GM19467 (cell line): ENCODE measurements at regions not wholly inside any gene's neighbourhood (a gene's known extent, or its start where the extent isn't known, plus 50 kb on each side); places are given as distances from the start of the nearest gene placed in this dataset.
"Not testable (repeated sequence)": the region's sequence is repeated elsewhere in the genome, so short reads cannot be mapped to it uniquely, and the experiment has no call there.

Experiments used
- ATAC-seq: cut with Tn5 transposase; IDR thresholded peaks from one replicate; pipeline ENCODE4 v1.9.1; 2021; ENCODE audit warnings: mild to moderate bottlenecking, moderate library complexity; ENCODE audit not compliant: unreplicated experiment

DNA sequence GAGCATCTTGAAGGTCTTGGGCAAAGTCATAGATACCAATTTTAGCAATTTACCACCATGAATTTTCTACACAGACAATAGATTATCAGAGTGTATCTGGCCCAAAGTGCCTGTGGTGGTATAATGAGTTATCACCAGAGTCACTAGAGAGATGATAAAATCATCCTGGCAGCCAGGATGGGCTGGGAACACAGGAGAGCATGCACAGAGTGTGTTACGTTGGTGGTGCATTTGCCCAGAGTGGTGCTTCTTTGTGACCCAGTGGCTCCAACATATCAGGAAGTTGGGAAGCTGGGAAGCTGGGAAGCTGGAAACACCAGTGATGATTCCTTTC is 236.7 kb upstream of the PROX1 start:
- ATAC-seq: no peak

DNA sequence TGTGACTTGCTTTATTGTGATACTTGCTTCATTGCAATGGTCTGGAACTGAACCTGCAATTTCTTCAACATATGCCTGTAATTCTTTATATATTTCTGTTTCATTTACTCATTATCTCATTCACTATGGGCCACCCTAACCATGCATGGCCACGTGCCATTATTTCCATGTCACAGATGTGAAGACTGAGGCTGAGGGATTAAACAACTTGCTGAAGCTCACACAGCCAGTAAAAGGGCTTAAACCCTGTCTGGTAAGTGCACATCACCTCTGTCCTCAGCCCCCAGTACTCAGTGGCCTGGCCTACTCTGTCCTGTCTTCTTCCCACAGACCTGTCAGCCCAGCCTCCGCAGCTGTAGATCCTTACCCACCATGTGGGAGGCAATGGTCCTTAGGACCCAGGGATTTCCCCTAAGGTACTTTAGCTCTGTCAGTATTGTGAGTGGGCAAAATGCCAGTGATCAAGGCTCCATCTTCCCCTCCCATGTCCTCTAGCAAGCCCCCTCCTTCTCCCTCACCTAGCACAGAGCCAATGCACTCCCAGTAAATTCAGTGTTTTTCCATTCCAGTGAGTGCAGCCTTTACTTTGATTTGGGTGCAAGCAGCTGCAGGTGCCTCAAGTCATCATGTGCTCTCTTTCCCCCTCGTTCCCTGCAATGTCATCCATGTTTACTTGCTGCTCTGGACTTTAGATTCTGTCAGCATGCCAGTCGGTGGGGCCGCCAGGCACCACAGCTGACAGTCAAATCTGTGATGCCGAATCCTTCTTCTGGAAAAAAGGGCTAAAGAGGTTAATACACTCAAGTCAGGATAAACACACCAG is 228.2 kb upstream of the PROX1 start:
- ATAC-seq: no peak

DNA sequence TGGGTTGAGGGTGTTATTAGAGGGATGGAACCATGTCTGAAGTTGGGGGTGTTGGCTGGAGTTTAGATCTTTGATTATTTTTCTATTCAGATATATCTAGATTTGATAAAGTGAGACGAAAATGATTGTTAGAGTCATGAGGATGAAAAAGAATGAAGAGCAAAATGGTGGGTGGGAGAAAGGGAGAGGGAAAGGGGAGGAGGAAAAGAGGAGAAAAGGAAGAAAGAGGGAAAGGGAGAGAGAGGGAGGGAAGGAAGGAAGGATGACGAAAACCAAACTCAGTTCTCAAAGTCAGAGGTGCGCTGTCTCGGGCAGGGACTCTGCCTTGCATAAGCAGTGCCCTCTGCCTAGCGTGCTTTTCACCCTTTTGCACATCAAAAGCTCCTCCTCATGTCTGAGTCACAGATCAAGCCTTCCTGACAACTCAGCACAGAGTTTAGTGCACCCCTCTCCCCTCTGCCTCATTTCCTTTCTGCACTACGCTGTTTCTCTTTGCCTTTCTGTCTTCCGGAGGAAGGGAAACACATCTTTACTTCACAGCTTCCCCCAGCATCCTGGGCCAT is 225.8 kb upstream of the PROX1 start:
- ATAC-seq: no peak

DNA sequence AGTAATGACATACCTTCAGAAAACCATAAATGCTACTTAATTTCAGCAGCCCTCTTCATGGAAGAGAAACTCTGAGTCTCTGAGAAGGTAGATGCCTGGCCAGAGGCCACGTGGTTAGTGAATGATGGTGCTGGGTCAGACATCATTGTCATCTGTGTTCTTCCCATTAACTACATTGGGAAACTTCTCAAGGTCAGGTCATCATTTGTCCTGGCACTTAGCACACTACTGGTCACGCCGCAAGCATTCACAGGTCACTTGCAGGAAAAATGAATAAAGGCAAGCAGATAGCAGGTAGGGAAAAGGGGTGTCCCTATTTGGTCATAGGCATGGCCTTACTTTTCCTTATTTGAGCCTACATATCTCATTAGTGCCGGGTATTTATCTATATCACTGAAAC is 220.1 kb upstream of the PROX1 start:
- no peak for ATAC-seq

DNA sequence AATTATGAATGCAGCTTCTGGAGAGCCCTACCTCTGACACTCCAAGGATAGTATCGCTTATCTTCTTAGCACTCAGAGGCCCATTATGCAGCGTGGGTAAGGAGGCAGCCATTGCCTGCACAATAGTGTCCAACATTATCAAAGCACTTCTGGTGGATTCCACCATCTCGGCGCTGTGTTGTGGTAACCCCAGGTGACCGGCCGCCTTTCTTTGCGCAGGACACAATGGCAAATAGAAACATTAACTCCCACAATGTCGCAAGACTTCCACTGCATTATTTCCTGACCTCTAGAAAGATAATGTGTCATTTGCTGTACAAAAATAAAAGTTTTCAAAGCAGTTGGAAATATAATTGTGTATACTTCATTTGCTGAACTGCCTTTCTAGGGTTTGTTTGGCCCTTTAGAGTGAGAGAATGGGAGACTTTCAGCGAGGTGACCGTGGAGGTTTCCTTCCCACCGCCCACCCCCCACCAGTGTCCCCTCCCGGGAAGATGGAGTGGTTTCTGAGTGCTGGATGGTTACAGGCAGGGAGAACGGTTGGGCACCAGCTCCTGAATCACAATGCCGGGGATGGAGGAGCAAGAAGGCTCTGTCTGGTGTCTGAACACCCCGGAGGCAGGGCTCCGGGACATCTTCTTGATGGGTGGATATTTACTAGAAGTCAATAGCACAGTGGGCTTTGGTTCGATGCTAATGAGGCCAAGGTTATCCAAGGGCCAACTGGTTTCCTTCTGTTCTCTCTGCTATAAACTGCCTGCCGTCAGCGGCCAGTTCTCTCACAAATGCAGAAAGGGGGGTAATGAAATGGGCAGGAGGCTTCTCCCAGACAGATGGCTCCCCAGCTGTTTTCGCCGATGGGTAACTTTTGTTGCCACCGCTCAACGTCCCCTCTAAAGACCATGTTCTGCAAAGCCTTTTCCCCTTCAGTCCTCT is 215.4 kb upstream of the PROX1 start:
- ATAC-seq: no peak

DNA sequence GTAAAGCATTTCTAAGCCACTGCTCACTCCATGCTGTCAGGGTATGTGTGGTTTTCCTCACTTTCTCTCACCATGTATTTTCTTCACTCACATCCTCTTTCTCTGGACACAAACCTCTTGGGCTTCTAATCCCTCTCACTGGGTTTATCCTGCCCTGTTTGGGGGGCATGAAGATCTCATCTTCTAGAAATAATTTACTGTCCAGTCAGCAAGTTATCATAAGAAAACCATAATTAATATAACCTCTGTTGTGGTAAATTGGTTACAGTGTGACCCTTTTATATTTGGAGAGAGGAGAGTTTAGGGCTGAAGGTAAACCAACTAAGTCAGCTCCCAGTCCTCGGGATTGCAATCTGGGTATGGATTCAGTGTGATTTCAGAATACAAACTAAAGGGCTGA is 213.8 kb upstream of the PROX1 start:
- ATAC-seq: no peak

DNA sequence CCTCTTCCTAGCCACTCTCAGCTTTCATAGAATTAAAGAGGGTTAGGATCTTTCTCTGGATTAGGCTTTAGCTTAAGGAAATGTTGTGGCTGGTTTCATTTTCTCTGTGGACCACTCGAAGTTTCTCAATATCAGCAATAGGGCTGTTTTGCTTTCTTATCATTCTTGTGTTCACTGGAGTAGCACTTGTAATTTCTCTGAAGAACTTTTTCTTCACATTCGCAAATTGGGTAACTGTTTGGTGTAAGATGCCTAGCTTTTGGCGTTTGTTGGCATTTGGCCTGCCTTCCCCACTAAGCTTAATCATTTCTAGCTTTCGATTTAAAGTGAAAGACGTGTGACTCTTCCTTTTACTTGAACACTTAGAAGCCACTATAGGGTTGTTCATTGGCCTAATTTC is 210.8 kb upstream of the PROX1 start:
- no peak for ATAC-seq

DNA sequence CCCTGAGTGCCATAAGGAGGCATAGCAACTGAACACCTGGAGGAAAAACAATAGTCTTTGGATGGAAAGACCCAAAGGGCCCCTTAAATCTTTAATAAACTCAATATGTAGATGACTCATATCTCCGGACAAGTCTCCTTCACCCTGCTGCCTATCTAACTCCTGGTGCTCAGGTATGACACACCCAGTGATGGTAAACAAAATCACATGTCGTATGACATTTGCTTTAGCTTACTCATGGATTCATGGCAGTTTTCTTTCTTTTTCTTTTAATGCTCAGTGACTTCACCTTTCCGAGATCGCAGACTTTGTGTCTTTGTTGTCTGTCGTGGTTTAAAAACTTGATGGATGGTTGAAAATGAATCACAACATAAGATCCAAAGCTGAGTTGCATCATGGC is 208.5 kb upstream of the PROX1 start:
- no peak for ATAC-seq

DNA sequence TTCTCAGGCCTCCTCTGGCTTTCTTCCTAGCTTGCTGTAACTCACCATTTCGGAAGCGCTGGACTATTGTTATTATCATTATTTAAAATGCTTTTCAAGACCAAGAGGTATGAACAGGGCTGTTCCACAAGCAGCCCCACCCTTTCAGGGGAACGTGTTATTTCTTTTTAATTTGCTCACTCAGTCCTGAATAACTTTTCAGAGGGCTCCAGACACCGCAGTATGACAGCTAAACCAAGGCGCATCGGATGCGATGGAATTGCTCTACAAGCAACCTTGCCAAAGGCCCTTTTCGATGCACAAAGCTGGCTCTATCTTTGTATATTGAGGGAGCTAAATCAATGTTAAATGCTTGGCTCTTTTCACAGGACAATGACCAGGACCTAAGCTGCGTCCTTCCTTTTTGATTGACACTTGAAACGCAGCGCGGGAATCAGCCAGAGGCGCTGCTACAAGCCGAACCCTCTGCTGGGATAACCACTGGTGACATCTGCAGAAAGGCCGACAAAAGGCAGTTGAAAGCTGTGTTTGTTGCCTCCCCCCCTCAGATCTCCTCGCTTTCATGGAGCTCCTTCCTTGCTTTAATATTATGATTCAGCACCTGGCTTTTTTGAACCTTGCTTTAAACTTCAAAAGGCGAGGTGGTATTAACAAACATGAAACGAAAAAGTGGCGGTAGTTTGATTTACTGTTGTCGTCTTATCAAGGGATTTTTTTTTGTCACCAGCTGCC is 204.7 kb upstream of the PROX1 start:
- ATAC-seq: no peak

DNA sequence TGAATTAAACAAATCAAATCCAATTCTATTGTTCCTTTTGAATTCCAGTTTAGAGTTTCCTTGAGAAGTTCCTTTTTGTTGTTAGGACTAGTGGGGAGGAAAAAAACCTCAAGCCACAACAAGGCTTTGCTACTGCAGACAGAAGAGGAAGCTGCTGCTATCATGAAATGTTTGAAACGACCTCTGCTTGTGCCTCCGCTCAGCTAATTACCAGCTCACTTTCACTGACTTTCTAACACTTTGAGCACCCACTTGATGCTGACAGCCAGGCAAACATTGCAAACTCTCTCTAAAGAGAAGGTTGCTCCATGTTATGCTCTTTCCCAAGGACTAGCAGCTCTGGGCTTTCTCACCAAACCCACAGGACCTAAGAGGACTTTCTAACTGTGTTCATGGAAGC is 203.9 kb upstream of the PROX1 start:
- ATAC-seq: no peak

DNA sequence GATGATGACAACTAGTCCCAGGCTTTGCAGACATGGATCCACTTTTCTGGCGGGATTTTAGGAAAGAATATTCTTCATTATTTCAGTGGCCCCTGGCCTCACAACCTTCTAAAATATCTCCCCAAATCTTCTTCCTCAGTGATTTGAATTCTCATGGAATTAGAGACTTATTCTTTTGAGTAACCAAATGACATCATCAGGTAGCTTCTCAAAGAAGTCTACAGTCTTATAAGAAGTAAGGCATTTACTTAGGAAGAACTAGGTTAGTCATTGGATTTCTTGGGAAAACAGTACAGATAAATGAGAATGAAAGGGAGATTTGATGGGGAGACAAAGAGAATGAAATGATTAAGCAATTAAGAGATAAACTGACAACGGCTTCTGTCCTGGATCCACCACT is 201.1 kb upstream of the PROX1 start:
- no peak for ATAC-seq

DNA sequence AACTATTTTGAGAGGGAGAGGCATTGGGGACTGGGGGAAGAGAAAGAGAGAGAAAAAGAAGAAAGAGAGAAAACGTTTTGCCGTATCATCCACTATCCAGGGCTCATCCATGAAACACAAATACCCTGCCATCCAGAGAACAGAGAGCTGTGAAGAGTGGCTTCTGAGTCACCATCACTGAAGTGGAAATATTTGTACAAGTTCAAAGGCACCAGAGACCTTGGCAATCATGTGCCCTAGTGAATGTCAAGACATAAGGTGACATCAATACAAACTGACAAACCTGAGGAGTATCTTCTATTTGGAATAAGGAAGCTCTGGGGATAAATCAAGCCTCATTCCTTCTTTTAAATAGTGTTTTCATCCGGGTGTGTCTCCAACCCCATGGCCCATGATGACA is 197.2 kb upstream of the PROX1 start:
- ATAC-seq: no peak

DNA sequence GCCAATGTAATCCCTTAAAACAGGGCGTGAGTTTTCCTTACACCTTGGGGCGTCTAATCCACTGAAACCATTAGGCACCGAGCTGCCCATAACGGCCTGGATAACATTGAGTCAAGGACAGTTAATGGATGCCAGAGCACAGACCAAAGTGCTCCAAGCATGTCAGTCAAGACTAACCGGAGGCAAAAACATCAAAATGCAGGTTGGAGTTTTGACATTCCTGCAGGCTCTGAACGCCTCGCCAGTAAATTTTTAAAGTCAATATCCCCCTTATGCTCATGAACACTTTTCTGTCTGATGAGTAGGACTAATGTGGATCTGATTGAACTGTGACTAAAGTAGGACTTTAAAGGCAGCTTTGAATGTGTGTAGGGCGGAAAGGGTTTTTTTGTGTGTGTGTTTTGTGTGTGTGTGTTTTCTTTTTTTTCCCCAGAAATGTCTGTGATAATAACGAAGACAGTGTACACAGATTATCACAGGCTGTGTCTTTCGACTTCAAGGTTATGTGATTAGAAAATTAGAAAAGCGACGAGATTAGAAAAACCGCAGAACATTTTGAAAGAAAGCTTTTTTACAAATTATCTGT is 194.2 kb upstream of the PROX1 start:
- no peak for ATAC-seq

DNA sequence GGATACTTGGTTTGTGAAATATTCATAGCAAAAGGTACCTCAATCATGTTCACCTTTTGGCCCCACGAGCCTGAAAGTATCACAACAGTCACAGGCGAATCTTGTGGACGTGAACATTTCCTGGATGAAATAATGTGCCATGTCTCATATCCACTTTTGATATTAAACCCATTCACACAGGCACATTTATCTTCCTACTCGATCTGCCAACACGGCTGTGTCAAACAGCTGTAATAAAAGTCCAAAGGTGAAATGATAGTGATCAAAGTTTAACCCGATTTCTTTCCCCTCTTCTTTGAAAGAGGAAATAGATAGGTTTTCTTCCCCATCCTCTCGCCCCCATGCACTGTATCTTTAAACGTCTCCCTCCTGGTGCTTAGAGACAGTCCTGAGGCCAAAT is 191.2 kb upstream of the PROX1 start:
- no peak for ATAC-seq

DNA sequence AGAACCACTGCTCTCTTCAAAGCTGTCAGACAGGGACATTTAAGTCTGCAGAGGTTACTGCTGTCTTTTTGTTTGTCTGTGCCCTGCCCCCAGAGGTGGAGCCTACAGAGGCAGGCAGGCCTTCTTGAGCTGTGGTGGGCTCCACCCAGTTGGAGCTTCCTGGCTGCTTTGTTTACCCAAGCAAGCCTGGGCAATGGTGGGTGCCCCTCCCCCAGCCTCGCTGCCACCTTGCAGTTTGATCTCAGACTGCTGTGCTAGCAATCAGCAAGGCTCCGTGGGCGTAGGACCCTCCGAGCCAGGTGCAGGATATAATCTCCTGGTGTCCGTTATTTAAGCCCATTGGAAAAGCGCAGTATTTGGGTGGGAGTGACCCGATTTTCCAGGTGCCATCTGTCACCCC is 179.5 kb upstream of the PROX1 start:
- ATAC-seq: not testable (repeated sequence)

DNA sequence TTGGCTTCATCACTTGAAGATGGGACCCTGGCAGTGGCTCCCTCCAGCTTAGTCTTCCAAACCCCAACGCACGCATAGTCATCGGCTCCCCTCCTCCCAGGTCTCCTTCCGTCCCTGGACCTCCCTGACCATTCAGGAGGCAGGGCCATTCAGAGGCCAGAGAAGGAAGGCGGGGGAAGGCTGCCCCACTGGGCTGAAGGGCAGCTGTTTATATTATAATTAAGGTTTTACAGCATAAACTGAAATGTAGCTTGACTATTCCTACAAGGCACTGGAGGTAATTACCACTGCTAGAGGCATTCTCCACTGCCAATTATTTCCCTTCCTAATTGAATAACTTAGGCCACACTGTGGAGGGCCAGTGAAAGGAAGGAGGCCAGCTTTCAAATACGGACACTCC is 170.6 kb upstream of the PROX1 start:
- ATAC-seq: no peak

DNA sequence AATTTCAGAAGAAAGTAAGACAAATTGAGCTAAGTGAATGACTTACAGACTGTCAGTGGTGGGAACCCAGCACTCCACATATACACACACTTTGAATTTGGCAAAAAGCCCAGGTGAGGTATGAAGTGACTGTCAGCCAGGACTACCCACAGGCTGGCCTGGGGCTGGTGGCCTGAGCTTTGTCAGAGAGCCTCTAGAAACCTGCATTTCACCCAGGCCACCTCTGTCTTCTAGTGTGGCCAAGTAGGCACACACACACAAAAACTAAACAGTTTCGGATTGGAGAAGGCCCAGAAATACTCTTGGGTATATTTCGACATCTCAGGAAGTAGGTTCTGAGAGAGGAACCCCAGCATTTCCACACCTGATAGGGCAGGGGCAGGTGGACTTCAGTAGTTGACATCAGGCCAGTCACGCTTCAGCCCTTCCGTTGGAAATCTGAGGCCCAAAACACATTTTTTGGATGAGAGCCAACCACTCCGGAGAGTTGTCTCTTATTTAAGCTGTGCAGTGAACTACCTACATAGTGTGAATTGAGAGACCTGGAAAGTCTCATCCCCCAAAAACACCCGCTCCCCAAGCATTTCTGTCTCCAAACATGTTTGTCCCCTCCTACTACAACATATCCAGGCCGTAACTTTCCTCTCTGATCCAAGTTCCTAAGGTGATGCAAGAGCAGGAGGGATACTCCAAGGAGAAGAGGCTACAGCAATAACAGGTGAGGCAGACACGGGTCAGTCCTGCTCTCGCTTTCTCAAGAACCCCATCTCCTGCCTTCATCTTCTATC is 167.2 kb upstream of the PROX1 start:
- no peak for ATAC-seq

DNA sequence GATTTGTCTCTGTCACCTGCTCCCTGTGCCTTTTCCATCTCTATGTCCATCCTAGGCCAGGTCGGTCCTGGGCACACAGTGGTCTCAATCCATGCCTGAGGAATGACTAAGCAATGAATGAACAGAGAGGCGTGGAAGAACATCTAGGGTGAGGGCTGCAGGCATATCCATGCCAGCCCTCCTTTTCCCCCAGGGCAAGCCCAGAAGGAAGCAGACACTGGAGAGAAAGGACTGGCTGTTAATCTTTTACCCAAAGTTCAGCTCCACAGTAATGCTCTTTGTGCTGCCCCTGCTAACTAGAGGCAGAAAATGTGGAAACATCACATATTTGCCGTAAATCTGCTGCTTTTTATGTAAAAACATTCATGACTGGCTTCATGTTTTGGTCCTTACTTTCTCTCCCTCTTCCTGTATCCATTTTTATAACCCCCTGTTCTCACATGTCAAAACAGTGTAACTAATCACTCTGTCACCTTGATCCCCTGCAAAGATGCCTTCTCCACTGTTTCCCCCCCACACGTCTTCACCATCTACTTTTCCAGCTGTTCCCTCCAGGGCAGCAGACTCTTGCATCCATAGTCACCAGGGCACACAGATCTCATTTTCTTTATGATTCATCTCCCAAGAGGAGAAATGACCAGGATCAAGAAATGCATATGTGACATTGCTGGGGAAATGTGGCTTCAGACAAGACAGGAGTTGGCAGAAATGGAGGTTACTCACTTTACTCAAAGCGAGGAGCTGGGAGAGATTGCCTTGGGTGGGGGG is 166.4 kb upstream of the PROX1 start:
- no peak for ATAC-seq

DNA sequence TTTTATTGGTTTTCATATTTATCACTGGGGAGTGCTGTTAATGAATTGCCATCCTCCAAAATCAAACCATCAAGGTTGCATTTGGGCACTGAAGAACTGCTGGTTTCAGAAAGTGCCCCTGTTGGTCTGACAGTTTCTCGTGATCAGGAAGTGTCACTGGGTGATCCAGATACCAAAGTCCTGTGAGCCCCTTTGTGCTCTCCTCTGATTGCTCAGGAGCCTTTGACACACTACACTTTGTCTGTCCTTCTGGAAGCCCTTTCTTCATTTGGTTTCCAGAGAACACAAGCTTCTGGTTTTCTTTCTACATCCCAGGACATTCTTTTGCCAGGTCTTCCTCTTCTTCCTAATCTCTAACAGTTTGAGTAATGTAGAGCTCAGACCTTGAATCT is 165.8 kb upstream of the PROX1 start:
- no peak for ATAC-seq
